ENCODE measurements at regions not wholly inside any gene's neighbourhood (a gene's known extent, or its start where the extent isn't known, plus 50 kb on each side); places are given as distances from the start of the nearest gene placed in this dataset.

GRCh38 chr2:154555710-154556109 lies 142.8 kb upstream of the KCNJ3 start:
- TF ChIP-seq CTCF (conservative IDR thresholded peaks at IDR 0.05; ENCODE audit: low read depth, low read length) = no peak
- TF ChIP-seq RAD21 (IDR thresholded peaks at IDR 0.05; ENCODE audit: low read length) = no peak
- no peak for TF ChIP-seq RCOR1 (IDR thresholded peaks at IDR 0.05; ENCODE audit: insufficient replicate concordance, low read length)
- TF ChIP-seq POLR2A (IDR thresholded peaks at IDR 0.05; ENCODE audit: low read depth, low read length) = no peak
- no peak for TF ChIP-seq MAFK (IDR thresholded peaks at IDR 0.05; ENCODE audit: low read depth, low read length)
- no peak for TF ChIP-seq NFE2L2 (IDR thresholded peaks at IDR 0.05; ENCODE audit: low read depth, low read length)
- no peak for TF ChIP-seq SMC3 (IDR thresholded peaks at IDR 0.05; ENCODE audit: low read depth, low read length)
- no peak for TF ChIP-seq RFX5 (IDR thresholded peaks at IDR 0.05; ENCODE audit: low read depth, low read length)
